HL-60 (cell line): ENCODE measurements at regions not wholly inside any gene's neighbourhood (a gene's known extent, or its start where the extent isn't known, plus 50 kb on each side); places are given as distances from the start of the nearest gene placed in this dataset.

Experiments used
- CTCF ChIP-seq: IDR thresholded peaks from one replicate; pipeline ENCODE4 v1.5.1; 2011; ENCODE audit warnings: low read length, control low read depth, inconsistent platforms; ENCODE audit not compliant: insufficient read depth
- GABPA ChIP-seq: IDR thresholded peaks from 2 replicates; pipeline ENCODE4 v1.6.1; 2012; ENCODE audit warnings: low read depth
- POLR2AphosphoS5 ChIP-seq: IDR thresholded peaks from 2 replicates; pipeline ENCODE4 v1.6.1; 2012; ENCODE audit warnings: low read depth
- REST ChIP-seq: IDR thresholded peaks from 2 replicates; pipeline ENCODE4 v1.6.1; 2012; ENCODE audit warnings: low read depth; ENCODE audit not compliant: insufficient replicate concordance

- TF ChIP-seq CTCF (no peak), GABPA (no peak), POLR2AphosphoS5 (no peak), REST (no peak)
These were observed 828.4 kb upstream of the SALL3 start for GRCh38 chr18:78151234-78151633.
